Mesothelial cell of epicardium (in vitro differentiated cells): ENCODE measurements at regions not wholly inside any gene's neighbourhood (a gene's known extent, or its start where the extent isn't known, plus 50 kb on each side); places are given as distances from the start of the nearest gene placed in this dataset.

ENCODE experiments used
- DNase-seq, 2 experiments: peaks; one replicate each; pipeline ENCODE4 v3.0.0; 2021; ENCODE audit warnings: low spot score in 2 of 2; ENCODE audit not compliant: unreplicated experiment in 2 of 2
- H3K27ac Mint-ChIP-seq: 2 replicates; pipeline ENCODE4 v1.8.0; 2021; ENCODE audit warnings: mixed read lengths
- H3K27me3 Mint-ChIP-seq: 2 replicates; pipeline ENCODE4 v1.8.0; 2021; ENCODE audit warnings: low read depth, mixed read lengths
- H3K36me3 Mint-ChIP-seq: 2 replicates; pipeline ENCODE4 v1.8.0; 2021; ENCODE audit warnings: mixed read lengths
- H3K4me1 Mint-ChIP-seq: 2 replicates; pipeline ENCODE4 v1.8.0; 2021; ENCODE audit warnings: mixed read lengths
- H3K4me3 Mint-ChIP-seq: 2 replicates; pipeline ENCODE4 v1.8.0; 2021; ENCODE audit warnings: mild to moderate bottlenecking, moderate library complexity, mixed read lengths
- H3K9me3 Mint-ChIP-seq: 2 replicates; pipeline ENCODE4 v1.8.0; 2021; ENCODE audit warnings: mixed read lengths
- TF ChIP-seq, protein P1 (sequence below): fragments of 200-600 bp; sonication (generic); IDR thresholded peaks from one replicate; pipeline ENCODE4 v1.5.0; 2021; ENCODE audit warnings: antibody characterized with exemption; ENCODE audit not compliant: unreplicated experiment

DNA sequence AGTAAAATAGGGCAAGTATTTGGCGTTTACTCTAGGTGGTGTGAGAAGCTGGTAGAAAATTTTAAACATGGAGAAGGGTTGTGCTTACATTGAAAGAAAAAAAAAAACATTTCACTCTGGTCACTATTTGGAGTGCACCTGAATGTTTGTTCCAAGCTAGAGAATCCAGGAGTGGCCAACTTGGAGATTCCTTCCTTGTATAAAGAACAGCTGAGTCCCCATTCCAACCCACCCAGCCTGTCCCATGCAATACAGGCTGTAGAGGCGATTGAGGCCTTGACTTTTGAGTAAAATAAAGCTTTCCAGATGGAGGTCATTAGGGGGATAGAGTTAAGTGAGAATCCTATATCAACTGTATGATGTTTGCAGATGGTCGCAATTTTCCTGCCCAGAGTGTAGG lies 203.8 kb upstream of the SYT4 start:
- no peak for DNase-seq
- no peak overlapping the region for H3K4me3 Mint-ChIP-seq
- no peaks in the 10 kb centered on the region for H3K36me3 Mint-ChIP-seq
- H3K27me3 Mint-ChIP-seq: peaks cover 2% of the 10 kb centered on the region
- H3K4me1 Mint-ChIP-seq: no peaks in the 10 kb centered on the region
- peaks cover 17% of the 10 kb centered on the region for H3K9me3 Mint-ChIP-seq
- no peak overlapping the region for H3K27ac Mint-ChIP-seq
- TF ChIP-seq, protein P1, sequence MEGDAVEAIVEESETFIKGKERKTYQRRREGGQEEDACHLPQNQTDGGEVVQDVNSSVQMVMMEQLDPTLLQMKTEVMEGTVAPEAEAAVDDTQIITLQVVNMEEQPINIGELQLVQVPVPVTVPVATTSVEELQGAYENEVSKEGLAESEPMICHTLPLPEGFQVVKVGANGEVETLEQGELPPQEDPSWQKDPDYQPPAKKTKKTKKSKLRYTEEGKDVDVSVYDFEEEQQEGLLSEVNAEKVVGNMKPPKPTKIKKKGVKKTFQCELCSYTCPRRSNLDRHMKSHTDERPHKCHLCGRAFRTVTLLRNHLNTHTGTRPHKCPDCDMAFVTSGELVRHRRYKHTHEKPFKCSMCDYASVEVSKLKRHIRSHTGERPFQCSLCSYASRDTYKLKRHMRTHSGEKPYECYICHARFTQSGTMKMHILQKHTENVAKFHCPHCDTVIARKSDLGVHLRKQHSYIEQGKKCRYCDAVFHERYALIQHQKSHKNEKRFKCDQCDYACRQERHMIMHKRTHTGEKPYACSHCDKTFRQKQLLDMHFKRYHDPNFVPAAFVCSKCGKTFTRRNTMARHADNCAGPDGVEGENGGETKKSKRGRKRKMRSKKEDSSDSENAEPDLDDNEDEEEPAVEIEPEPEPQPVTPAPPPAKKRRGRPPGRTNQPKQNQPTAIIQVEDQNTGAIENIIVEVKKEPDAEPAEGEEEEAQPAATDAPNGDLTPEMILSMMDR: no peak

DNA sequence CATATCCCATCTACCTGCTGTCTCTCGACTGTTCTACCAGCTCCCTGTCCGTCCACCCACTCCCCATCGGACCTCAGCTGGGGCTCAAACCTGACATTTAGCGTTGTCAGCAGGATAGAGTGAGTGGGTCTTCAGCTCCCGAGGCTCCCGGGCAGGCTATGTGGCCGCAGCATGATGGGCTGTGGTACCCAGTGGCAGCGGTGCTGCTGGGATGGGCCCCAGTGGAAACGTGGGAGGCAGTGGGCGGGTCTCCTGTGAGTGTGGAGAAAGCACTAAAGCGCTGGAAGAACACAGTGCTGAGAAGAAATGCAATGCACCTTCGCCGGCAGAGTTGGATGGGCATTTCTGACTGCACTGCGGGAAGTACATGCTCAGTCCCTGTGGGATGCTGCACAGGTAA lies 204.8 kb upstream of the SYT4 start:
- TF ChIP-seq, protein P1: no peak
- H3K4me1 Mint-ChIP-seq: no peaks in the 10 kb centered on the region
- H3K36me3 Mint-ChIP-seq: peaks cover 3% of the 10 kb centered on the region
- no peak for DNase-seq
- H3K27me3 Mint-ChIP-seq: peaks cover 2% of the 10 kb centered on the region
- no peak overlapping the region for H3K4me3 Mint-ChIP-seq
- H3K9me3 Mint-ChIP-seq: peaks cover 25% of the 10 kb centered on the region
- H3K27ac Mint-ChIP-seq: no peak overlapping the region

DNA sequence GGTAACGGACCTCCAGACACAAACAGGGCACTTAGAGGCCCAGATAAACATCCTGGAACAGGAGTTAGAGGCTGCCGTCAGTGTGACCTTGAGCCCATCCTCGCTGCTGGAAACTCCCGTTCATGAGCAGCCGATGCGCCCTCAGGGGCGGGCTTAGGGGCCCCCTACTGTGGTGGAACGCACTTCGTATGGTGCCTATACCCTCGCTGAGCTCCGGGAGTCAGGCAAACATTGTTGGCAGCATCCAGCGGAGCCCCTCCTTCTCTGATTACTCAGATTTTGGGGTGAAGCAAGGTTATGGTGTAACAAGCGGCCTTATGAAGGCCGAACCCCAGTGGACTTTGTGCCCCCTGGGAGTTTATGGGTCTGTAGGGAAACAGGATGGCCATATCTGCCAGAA lies 205.3 kb upstream of the SYT4 start:
- no peaks in the 10 kb centered on the region for H3K4me1 Mint-ChIP-seq
- DNase-seq: no peak
- H3K9me3 Mint-ChIP-seq: peaks cover 25% of the 10 kb centered on the region
- no peak overlapping the region for H3K4me3 Mint-ChIP-seq
- H3K27ac Mint-ChIP-seq: no peak overlapping the region
- H3K27me3 Mint-ChIP-seq: peaks cover 2% of the 10 kb centered on the region
- H3K36me3 Mint-ChIP-seq: peaks cover 3% of the 10 kb centered on the region
- TF ChIP-seq, protein P1: no peak

DNA sequence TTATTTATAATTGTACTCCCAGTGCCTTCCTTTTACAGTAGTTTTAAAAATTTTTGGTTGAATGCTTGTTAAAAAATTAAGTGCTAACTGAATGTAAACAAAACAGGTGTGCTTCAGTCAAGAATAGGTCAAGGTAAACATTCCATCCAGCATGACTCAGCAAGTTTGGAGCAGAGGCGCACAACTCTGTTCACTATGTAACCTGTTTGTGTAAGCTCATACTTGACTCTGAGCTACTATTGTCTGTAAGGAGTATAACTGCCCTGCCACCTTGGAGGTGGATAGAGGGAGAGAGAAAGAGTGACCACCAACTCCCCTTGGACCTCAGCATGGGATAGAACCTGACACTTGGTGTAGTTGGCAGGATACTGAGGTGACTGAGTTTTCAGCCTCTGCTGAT lies 207.4 kb upstream of the SYT4 start:
- Mint-ChIP-seq H3K4me1 (no peaks in the 10 kb centered on the region), H3K4me3 (no peak overlapping the region)
- TF ChIP-seq, protein P1: no peak

DNA sequence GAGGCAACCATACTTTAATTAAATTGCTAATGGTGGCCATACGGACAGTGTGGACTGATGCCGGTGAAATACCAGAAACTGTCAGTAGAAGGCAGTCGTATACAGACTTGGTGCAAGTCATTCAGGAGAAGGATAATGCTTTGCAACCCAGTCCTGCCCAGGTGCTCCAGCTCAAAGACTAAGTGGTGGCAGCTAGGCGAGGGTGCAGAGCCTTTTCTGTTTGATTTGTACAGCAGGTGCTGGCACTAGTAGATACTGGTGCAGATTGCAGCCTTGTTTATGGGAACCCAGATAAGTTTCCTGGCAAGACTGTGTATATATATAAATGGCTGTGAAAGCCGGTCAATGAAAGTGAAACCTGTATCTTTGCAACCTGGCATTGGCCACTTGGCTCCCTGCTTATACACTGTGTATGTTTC lies 208.3 kb upstream of the SYT4 start:
- Mint-ChIP-seq H3K4me1 (no peaks in the 10 kb centered on the region), H3K9me3 (peaks cover 32% of the 10 kb centered on the region), H3K4me3 (no peak overlapping the region), H3K36me3 (peaks cover 3% of the 10 kb centered on the region), H3K27ac (no peak overlapping the region), H3K27me3 (no peaks in the 10 kb centered on the region)
- DNase-seq: no peak
- TF ChIP-seq, protein P1: no peak

More for the DNA sequence above, 207.4 kb upstream of the SYT4 start:
- peaks cover 32% of the 10 kb centered on the region for H3K9me3 Mint-ChIP-seq
- H3K27me3 Mint-ChIP-seq: no peaks in the 10 kb centered on the region
- no peak overlapping the region for H3K27ac Mint-ChIP-seq
- DNase-seq: no peak
- peaks cover 3% of the 10 kb centered on the region for H3K36me3 Mint-ChIP-seq

DNA sequence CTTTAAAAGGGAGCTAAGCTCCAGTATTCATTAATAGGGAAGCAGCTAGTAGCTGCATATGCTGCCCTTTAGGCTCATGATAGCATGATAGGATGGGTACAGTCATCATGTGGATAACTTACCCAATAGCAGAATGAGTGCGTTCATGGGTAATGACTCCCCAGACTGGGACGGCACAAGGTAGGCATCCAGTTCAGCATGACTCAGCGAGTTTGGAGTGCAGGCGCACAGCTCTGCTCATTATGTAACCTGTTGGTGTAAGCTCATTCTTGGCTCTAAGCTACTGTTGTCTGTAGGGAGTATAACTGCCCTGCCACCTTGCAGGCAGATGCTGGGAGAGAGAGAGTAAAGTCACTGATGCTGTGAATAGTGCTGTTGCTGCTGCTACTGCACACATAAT lies 209.2 kb upstream of the SYT4 start:
- DNase-seq: no peak
- Mint-ChIP-seq H3K4me1 (no peaks in the 10 kb centered on the region), H3K36me3 (peaks cover 3% of the 10 kb centered on the region), H3K9me3 (peaks cover 33% of the 10 kb centered on the region), H3K27me3 (no peaks in the 10 kb centered on the region), H3K4me3 (no peak overlapping the region), H3K27ac (no peak overlapping the region)
- TF ChIP-seq, protein P1: no peak
